ENCODE measurements at regions not wholly inside any gene's neighbourhood (a gene's known extent, or its start where the extent isn't known, plus 50 kb on each side); places are given as distances from the start of the nearest gene placed in this dataset.

DNA sequence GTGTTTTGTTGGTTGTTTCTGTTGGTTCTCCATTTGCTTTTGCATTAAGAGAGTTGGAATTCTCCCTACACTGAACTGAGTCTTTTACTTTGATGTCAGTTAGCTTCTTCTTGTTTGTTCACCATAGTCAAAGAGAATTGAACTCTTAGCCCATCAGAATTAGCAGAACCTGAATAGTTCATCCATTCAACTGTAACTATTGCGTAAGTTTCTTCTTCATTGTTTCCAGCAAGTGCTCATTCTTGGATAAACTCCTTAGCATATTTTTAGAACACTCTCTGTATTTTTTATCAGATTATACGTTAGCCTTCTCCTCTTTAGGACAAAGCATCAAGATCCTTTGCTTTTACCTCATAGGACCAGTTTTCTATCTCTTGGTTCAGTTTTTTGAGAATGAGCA is 128.4 kb upstream of the RAB11FIP2 start:
- H3K27ac ChIP-seq, result no peak overlapping the region
- TF ChIP-seq, protein P1, sequence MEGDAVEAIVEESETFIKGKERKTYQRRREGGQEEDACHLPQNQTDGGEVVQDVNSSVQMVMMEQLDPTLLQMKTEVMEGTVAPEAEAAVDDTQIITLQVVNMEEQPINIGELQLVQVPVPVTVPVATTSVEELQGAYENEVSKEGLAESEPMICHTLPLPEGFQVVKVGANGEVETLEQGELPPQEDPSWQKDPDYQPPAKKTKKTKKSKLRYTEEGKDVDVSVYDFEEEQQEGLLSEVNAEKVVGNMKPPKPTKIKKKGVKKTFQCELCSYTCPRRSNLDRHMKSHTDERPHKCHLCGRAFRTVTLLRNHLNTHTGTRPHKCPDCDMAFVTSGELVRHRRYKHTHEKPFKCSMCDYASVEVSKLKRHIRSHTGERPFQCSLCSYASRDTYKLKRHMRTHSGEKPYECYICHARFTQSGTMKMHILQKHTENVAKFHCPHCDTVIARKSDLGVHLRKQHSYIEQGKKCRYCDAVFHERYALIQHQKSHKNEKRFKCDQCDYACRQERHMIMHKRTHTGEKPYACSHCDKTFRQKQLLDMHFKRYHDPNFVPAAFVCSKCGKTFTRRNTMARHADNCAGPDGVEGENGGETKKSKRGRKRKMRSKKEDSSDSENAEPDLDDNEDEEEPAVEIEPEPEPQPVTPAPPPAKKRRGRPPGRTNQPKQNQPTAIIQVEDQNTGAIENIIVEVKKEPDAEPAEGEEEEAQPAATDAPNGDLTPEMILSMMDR (conservative IDR thresholded peaks at IDR 0.05), result no peak
- no peak for TF ChIP-seq ZFX (IDR thresholded peaks at IDR 0.05)

DNA sequence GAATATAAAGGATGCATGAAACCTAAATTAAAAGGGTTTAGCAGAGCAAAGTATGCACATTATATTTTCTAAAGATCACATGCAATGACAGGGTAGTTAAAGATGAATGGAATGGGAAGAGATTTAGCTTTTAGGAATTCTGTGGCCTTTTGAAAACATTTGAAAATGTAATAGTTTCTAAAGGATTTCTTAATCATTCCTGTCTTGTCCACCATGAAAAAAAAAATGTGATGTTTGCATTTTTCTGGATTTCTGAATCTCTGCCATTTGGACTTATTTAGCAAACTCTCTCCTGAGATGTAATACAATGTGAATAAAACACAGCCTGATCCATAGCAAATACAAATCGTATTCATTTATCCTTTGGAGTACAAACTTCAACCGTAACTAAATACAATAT is 126.6 kb upstream of the RAB11FIP2 start:
- TF ChIP-seq, protein P1 (conservative IDR thresholded peaks at IDR 0.05), result no peak
- TF ChIP-seq ZFX (IDR thresholded peaks at IDR 0.05), result no peak
- H3K27ac ChIP-seq, result no peak overlapping the region

DNA sequence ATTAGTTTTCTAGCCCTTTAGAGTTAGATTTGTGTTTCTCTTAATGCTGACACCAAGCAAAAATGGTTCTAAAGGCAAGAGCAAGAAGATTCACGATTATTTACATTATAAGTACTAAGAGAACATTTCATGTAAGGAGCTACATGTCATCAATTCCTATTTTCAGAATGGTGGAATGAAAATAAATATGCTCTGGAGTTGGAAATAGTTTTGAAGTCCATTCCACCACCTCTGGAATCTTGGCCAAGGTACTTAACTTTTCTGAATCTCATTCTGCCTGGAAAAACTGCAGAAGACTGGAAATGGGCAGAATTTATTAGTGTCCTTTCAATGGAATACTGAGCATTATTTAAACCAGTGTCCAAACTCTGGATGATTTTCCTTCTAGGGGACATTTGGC is 125.1 kb upstream of the RAB11FIP2 start:
- no peak overlapping the region for H3K27ac ChIP-seq
- TF ChIP-seq, protein P1 (conservative IDR thresholded peaks at IDR 0.05), result no peak
- TF ChIP-seq ZFX (IDR thresholded peaks at IDR 0.05), result no peak

DNA sequence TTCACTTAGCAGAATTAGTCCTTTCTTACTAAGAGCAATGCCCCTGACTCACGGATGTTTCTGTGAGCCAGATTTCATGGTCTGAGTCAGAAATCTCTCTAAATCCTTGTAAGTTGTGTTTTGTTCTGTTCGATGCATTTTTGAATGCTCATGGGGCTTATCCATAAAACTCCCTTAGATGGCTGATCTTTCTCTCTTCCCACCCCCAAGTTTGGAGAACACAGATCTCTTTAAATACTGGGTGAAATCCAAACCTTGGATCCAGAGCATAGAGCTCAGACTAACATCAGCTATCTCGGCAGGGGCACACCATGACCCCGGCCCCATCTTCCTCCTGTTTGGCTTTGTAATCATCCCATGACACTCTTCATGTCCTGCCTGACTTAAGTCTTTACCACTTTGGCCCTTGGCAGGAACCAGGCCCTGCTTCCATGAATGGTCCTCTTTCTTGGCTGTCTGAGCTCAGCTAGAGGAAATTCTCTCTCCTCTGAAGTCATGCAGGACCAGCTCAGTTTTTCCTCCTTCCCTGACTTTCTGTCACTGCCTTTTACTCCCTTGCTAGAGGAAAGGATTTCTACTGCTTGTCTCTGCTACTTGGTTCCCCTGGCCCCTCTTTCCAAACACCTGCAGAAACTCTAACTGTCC is 120.4 kb upstream of the RAB11FIP2 start:
- TF ChIP-seq ZFX (IDR thresholded peaks at IDR 0.05), result no peak
- TF ChIP-seq, protein P1 (conservative IDR thresholded peaks at IDR 0.05), result no peak
- no peak overlapping the region for H3K27ac ChIP-seq

DNA sequence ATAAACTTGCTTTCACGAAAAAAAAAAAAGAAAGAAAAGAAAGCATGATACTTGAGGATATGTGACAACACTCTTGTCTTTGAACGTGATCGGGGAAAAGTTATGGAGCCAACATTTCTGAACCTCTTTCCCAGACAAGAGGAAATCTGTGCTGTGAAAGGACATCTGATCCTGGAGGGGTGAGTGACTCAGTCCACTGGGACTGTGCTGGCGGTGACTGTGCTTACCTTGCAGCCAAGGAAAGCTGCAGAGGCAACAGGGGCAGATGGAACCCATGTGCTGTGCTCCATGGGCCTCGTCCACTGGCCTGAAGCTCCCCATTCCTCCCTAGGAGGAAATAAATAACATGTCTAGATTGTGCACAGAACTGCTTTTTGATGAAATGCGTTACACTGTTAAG is 116.5 kb upstream of the RAB11FIP2 start:
- no peak overlapping the region for H3K27ac ChIP-seq
- TF ChIP-seq, protein P1 (conservative IDR thresholded peaks at IDR 0.05), result no peak
- no peak for TF ChIP-seq ZFX (IDR thresholded peaks at IDR 0.05)

DNA sequence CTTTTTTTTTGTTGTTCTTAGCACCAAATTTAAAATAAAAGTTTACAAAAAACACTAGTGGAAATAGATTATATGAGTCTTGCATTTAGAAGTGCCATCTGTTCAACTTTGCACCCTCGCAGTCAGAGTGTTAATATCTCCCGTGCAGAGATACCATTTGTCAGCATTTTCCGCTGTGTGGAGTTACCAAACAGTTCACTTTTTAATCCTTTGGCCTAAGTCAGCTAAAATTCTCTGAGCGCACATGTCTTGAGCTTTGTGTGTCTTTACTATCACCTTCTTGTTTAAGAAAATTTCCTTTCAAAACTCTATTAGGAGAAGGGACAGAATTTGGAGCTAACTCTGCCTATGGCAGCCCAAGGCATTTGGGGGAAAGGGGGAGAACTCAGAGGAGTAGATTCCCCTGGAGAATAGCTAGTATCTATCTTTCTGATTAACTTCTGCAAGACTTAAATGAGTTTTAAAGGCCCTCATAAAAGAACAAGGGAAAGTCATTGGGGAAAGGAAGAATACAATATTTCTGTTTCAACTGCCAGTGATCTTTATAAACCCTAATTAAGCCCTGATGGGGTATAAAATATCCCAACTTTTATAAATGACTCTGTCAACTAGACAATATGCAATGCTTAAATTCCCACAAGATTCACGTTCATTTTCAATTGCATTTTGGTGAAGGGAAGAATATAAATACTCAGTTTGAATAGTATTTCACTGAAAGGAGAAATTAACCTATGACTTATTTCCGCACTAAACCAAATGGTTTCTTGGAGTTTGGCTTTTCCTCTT is 114.9 kb upstream of the RAB11FIP2 start:
- H3K27ac ChIP-seq, result no peak overlapping the region
- TF ChIP-seq, protein P1 (conservative IDR thresholded peaks at IDR 0.05), result no peak
- no peak for TF ChIP-seq ZFX (IDR thresholded peaks at IDR 0.05)

DNA sequence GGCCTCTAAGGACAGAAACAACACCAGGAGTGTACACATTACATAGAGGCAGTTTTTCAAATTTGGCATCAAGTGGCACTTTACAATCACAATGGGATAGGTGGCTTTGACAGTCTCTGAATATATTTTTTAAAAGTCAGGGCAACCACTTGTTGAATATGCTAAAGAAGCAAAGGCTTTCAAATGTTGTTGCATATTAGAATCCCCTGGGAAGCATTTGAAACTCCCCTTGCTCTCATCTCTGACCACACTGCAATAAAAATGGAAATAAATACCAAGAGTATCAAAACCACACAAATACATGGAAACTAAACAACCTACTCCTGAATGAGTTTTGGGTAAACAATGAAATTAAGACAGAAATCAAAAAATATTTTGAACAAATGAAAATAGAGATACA is 106.5 kb upstream of the RAB11FIP2 start:
- no peak for TF ChIP-seq ZFX (IDR thresholded peaks at IDR 0.05)
- TF ChIP-seq, protein P1 (conservative IDR thresholded peaks at IDR 0.05), result no peak
- no peak overlapping the region for H3K27ac ChIP-seq
